Stomach (tissue), 4 donors: ENCODE measurements at regions not wholly inside any gene's neighbourhood (a gene's known extent, or its start where the extent isn't known, plus 50 kb on each side); places are given as distances from the start of the nearest gene placed in this dataset.

Experiments used
- CTCF ChIP-seq, 7 experiments: fragments of 450-650 bp in 4 of 7; fragments of 200-600 bp in 3 of 7; sonication (generic) in 3 of 7; IDR thresholded peaks; one replicate each; pipeline ENCODE4 v1.5.1; 2016 to 2019; ENCODE audit warnings: antibody characterized with exemption in 7 of 7, control low read depth in 2 of 7, mild to moderate bottlenecking in 1 of 7
- POLR2AphosphoS5 ChIP-seq, 3 donors: sonication (generic); formaldehyde crosslinking; IDR thresholded peaks; one replicate each; pipeline ENCODE4 v1.6.1; 2016; ENCODE audit warnings: antibody characterized with exemption in 3 of 3

DNA sequence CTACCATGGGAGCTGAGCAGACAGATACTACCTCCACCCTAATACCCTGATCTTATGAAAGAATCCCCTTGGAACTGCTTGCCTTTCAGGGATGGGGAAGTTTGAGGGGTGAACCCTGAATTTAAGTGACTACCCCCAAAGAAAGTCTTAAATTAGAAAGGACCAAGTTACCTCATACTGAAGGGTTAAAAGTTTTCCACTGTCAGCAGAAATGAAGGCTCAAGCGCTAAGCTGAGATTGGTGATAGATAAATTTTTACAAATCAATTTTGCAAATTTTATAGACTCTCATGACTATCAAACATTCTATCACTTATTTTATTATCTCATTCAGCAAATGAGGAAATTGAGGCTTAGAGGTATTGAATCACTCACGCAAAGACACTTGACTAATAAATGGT, 233.2 kb upstream of the THSD7B start:
- TF ChIP-seq CTCF (IDR thresholded peaks at IDR 0.05) (no peak), POLR2AphosphoS5 (IDR thresholded peaks at IDR 0.05) (no peak)
